Aorta (tissue), 5 donors: ENCODE measurements at regions not wholly inside any gene's neighbourhood (a gene's known extent, or its start where the extent isn't known, plus 50 kb on each side); places are given as distances from the start of the nearest gene placed in this dataset.

ENCODE experiments used
- ATAC-seq: fragments of 200-7000 bp; cut with Tn5 transposase; one replicate; pipeline ENCODE4 v1.9.1; 2022; ENCODE audit warnings: moderate library complexity; ENCODE audit not compliant: low FRiP score
- DNase-seq, 2 donors: peaks; one replicate each; pipeline ENCODE4 v3.0.0-alpha.2; 2020
- H3K27ac ChIP-seq, 2 donors: one replicate each; pipeline ENCODE4 v1.5.1; 2013; ENCODE audit warnings: low read length in 2 of 2, mild to moderate bottlenecking in 2 of 2, moderate library complexity in 2 of 2, control low read depth in 1 of 2, inconsistent platforms in 1 of 2, low read depth in 1 of 2
- H3K27me3 ChIP-seq, 2 donors: one replicate each; pipeline ENCODE4 v1.6.1; 2013; ENCODE audit warnings: control low read depth in 1 of 2, low read length in 1 of 2, mild to moderate bottlenecking in 1 of 2, moderate library complexity in 1 of 2; ENCODE audit not compliant: insufficient read depth in 2 of 2, control insufficient read depth in 1 of 2
- H3K36me3 ChIP-seq, 2 donors: one replicate each; pipeline ENCODE4 v1.6.1; 2013; ENCODE audit warnings: control low read depth in 1 of 2, low read length in 1 of 2, mild to moderate bottlenecking in 1 of 2; ENCODE audit not compliant: insufficient read depth in 2 of 2, control insufficient read depth in 1 of 2
- H3K4me1 ChIP-seq, 2 donors: one replicate each; pipeline ENCODE4 v1.6.1; 2013; ENCODE audit warnings: low read length in 2 of 2, control low read depth in 1 of 2, mild to moderate bottlenecking in 1 of 2, moderate library complexity in 1 of 2; ENCODE audit not compliant: insufficient read depth in 2 of 2, control insufficient read depth in 1 of 2
- H3K4me3 ChIP-seq, 2 donors: one replicate each; pipeline ENCODE4 v1.5.1; 2013; ENCODE audit warnings: low read length in 2 of 2, control low read depth in 1 of 2, mild to moderate bottlenecking in 1 of 2
- H3K9me3 ChIP-seq: one replicate; pipeline ENCODE4 v1.6.1; 2013; ENCODE audit warnings: mild to moderate bottlenecking, low read length; ENCODE audit not compliant: control insufficient read depth
- WGBS, 2 donors: extraction: QIAGEN DNeasy Blood & Tissue Kit; methylation state at CpG; one replicate each; pipeline ENCODE4 v1.1.7; 2013; 5-methylcytosine and 5-hydroxymethylcytosine counted together
- intact Hi-C, 2 donors: fragments of 100-400 bp; cut with DNase I; formaldehyde crosslinking; loops; one replicate each; pipeline versions ENCODE4 v1.14.2 to v1.15.0; 2022
- donor health status: healthy with polysubstance abuse.
- donor health status: Bipolar disorder and iron deficiency.
- donor health status: DM: no; HTN: no; CAD: no.
- donor health status: DM: no; HTN: no; CAD: no.
- donor health status: DM: yes; HTN: yes; CAD: no.

GRCh38 chr6:99019381-99019780 lies 71.6 kb upstream of the FBXL4 start:
- no peak for ATAC-seq
- Histone ChIP-seq H3K9me3 (no peaks in the 10 kb centered on the region), H3K36me3 (no peaks in the 10 kb centered on the region), H3K27ac (no peak overlapping the region), H3K27me3 (no peaks in the 10 kb centered on the region), H3K4me1 (no peaks in the 10 kb centered on the region), H3K4me3 (no peak overlapping the region)
- WGBS, 2 donors = 97% methylated on average over 1 of the region's 1 CpG
- intact Hi-C loops = no loop called here
- DNase-seq = no peak

GRCh38 chr6:99017150-99017549 lies 69.4 kb upstream of the FBXL4 start:
- Histone ChIP-seq H3K27me3 (no peaks in the 10 kb centered on the region), H3K36me3 (no peaks in the 10 kb centered on the region), H3K4me1 (no peaks in the 10 kb centered on the region), H3K9me3 (no peaks in the 10 kb centered on the region), H3K27ac (no peak overlapping the region), H3K4me3 (no peak overlapping the region)
- no peak for ATAC-seq
- no peak for DNase-seq
- 48 to 67% methylated on average over 1 of the region's 1 CpG for WGBS, 2 donors
- intact Hi-C loops = no loop called here

- Histone ChIP-seq H3K4me1 (no peaks in the 10 kb centered on the region), H3K27ac (no peak overlapping the region), H3K4me3 (no peak overlapping the region), H3K27me3 (no peaks in the 10 kb centered on the region), H3K36me3 (no peaks in the 10 kb centered on the region), H3K9me3 (no peaks in the 10 kb centered on the region)
- intact Hi-C loops = no loop called here
- DNase-seq = no peak
- ATAC-seq = no peak
- WGBS, 2 donors = 93 to 97% methylated on average over 1 of the region's 1 CpG
These were observed 68.6 kb upstream of the FBXL4 start for GRCh38 chr6:99016355-99016754.

GRCh38 chr6:99014061-99014460 lies 66.3 kb upstream of the FBXL4 start:
- ATAC-seq (no peak), DNase-seq (no peak)
- H3K27me3 ChIP-seq = no peaks in the 10 kb centered on the region
- intact Hi-C loops = no loop called here
- H3K27ac ChIP-seq = no peak overlapping the region
- H3K36me3 ChIP-seq = no peaks in the 10 kb centered on the region
- 41 to 93% methylated on average over 1 of the region's 1 CpG for WGBS, 2 donors
- H3K4me3 ChIP-seq = no peak overlapping the region
- no peaks in the 10 kb centered on the region for H3K4me1 ChIP-seq
- H3K9me3 ChIP-seq = no peaks in the 10 kb centered on the region

- Histone ChIP-seq H3K27me3 (no peaks in the 10 kb centered on the region), H3K4me1 (no peaks in the 10 kb centered on the region), H3K36me3 (no peaks in the 10 kb centered on the region), H3K9me3 (no peaks in the 10 kb centered on the region), H3K4me3 (no peak overlapping the region), H3K27ac (no peak overlapping the region)
- no peak for DNase-seq
- ATAC-seq = no peak
- intact Hi-C loops = no loop called here
- WGBS, 2 donors = 73 to 82% methylated on average over 3 of the region's 3 CpGs
These were observed 65.9 kb upstream of the FBXL4 start for GRCh38 chr6:99013661-99014060.

GRCh38 chr6:99013145-99013544 lies 65.4 kb upstream of the FBXL4 start:
- intact Hi-C loops = no loop called here
- ATAC-seq (no peak), DNase-seq (no peak)
- no peak overlapping the region for H3K27ac ChIP-seq
- H3K4me3 ChIP-seq = no peak overlapping the region
- no peaks in the 10 kb centered on the region for H3K4me1 ChIP-seq
- no peaks in the 10 kb centered on the region for H3K36me3 ChIP-seq
- no peaks in the 10 kb centered on the region for H3K27me3 ChIP-seq
- no peaks in the 10 kb centered on the region for H3K9me3 ChIP-seq
- 76 to 80% methylated on average over 2 of the region's 2 CpGs for WGBS, 2 donors

- Histone ChIP-seq H3K27ac (no peak overlapping the region), H3K36me3 (no peaks in the 10 kb centered on the region), H3K4me3 (no peak overlapping the region), H3K27me3 (no peaks in the 10 kb centered on the region), H3K4me1 (no peaks in the 10 kb centered on the region), H3K9me3 (no peaks in the 10 kb centered on the region)
- ATAC-seq (no peak), DNase-seq (no peak)
- intact Hi-C loops = no loop called here
These were observed 63.4 kb upstream of the FBXL4 start for GRCh38 chr6:99011151-99011550.

GRCh38 chr6:99002831-99003230 lies 55.1 kb upstream of the FBXL4 start:
- ATAC-seq = no peak
- no peak for DNase-seq
- H3K36me3 ChIP-seq = no peaks in the 10 kb centered on the region
- intact Hi-C loops = no loop called here
- WGBS, 2 donors = 23 to 31% methylated on average over 1 of the region's 1 CpG
- no peaks in the 10 kb centered on the region for H3K27me3 ChIP-seq
- no peak overlapping the region for H3K27ac ChIP-seq
- no peak overlapping the region for H3K4me3 ChIP-seq
- H3K9me3 ChIP-seq = no peaks in the 10 kb centered on the region
- H3K4me1 ChIP-seq = no peaks in the 10 kb centered on the region

- Histone ChIP-seq H3K27me3 (no peaks in the 10 kb centered on the region), H3K4me1 (no peaks in the 10 kb centered on the region), H3K36me3 (no peaks in the 10 kb centered on the region), H3K9me3 (no peaks in the 10 kb centered on the region), H3K27ac (no peak overlapping the region), H3K4me3 (no peak overlapping the region)
- intact Hi-C loops = no loop called here
- ATAC-seq = no peak
- DNase-seq = no peak
- 43 to 57% methylated on average over 5 of the region's 5 CpGs for WGBS, 2 donors
These were observed 50.4 kb upstream of the FBXL4 start for GRCh38 chr6:98998103-98998502.
